GM12878 (cell line): ENCODE measurements at regions not wholly inside any gene's neighbourhood (a gene's known extent, or its start where the extent isn't known, plus 50 kb on each side); places are given as distances from the start of the nearest gene placed in this dataset.

ENCODE experiments used
- ATAC-seq: fragments of 200-7000 bp; cut with Tn5 transposase; 3 replicates; pipeline ENCODE4 v1.9.1; 2020; ENCODE audit warnings: mild to moderate bottlenecking, moderate library complexity
- BruUV-seq: library from RNA; stranded (reverse); fragments of 400-500 nt; replicated peaks from 2 replicates; lab custom pipeline; 2021; lab: Mats Ljungman, UMichigan
- CTCF ChIA-PET: fragments of 300-600 bp; sonication (Branson Sonifier 250); formaldehyde crosslinking; extraction: SDS; loops from one replicate; lab custom pipeline; 2021; ENCODE audit warnings: inconsistent platforms; lab: Yijun Ruan, JAX
- POLR2A ChIA-PET: fragments of 350-600 bp; formaldehyde crosslinking; extraction: SDS; loops from one replicate; lab custom pipeline; 2021; ENCODE audit warnings: inconsistent platforms; lab: Charles Lee
- RAD21 ChIA-PET: fragments of 300-600 bp; sonication (Branson Sonifier 250); formaldehyde crosslinking; loops from one replicate; lab custom pipeline; 2023; ENCODE audit warnings: antibody characterized with exemption; ENCODE audit not compliant: unreplicated experiment; lab: Charles Lee
- SMC1A ChIA-PET: fragments of 300-600 bp; sonication (Branson Sonifier 250); formaldehyde crosslinking; loops from one replicate; lab custom pipeline; 2023; ENCODE audit not compliant: unreplicated experiment, uncharacterized antibody; lab: Charles Lee
- DNase-seq: peaks from one replicate; pipeline ENCODE4 v3.0.0-alpha.2; 2011; ENCODE audit warnings: low read depth, low spot score
- FAIRE-seq: peaks from 3 replicates; lab custom pipeline; 2011; peaks lifted over from hg19 to GRCh38; lab: Jason Lieb, UNC
- H2AFZ ChIP-seq: 2 replicates; pipeline ENCODE4 v1.6.0; 2011; ENCODE audit warnings: low read depth, low read length, control low read depth; ENCODE audit not compliant: control insufficient read depth
- H3K27ac ChIP-seq: 2 replicates; pipeline ENCODE4 v1.5.1; 2011; ENCODE audit warnings: control low read depth; ENCODE audit not compliant: control insufficient read depth, insufficient read depth
- H3K27me3 ChIP-seq, 2 experiments: replicated peaks in 1 of 2; 2 replicates each; pipeline versions ENCODE4 v1.6.0 to v1.6.1; 2011; ENCODE audit warnings: low read length in 1 of 2; ENCODE audit not compliant: control insufficient read depth in 2 of 2, insufficient read depth in 2 of 2
- H3K36me3 ChIP-seq, 2 experiments: 2 replicates each; pipeline ENCODE4 v1.5.1; 2011; ENCODE audit warnings: low read length in 1 of 2; ENCODE audit not compliant: control insufficient read depth in 2 of 2, insufficient read depth in 2 of 2
- H3K4me1 ChIP-seq: 2 replicates; pipeline ENCODE4 v1.6.1; 2011; ENCODE audit warnings: mild to moderate bottlenecking, low read length, moderate library complexity, mixed read lengths; ENCODE audit not compliant: control insufficient read depth, insufficient read depth
- H3K4me2 ChIP-seq: 2 replicates; pipeline ENCODE4 v1.6.0; 2011; ENCODE audit warnings: control low read depth; ENCODE audit not compliant: control insufficient read depth, insufficient read depth
- H3K4me3 ChIP-seq: fragments of 200-600 bp; sonication (generic); 2 replicates; pipeline ENCODE4 v1.5.1; 2016
- H3K79me2 ChIP-seq: 2 replicates; pipeline ENCODE4 v1.6.0; 2011; ENCODE audit warnings: low read length; ENCODE audit not compliant: control insufficient read depth, insufficient read depth
- H3K9ac ChIP-seq: 2 replicates; pipeline ENCODE4 v1.8.0; 2011; ENCODE audit warnings: low read length, control low read depth, mixed read lengths; ENCODE audit not compliant: control insufficient read depth, insufficient read depth
- H3K9me3 ChIP-seq: replicated peaks from 3 replicates; pipeline ENCODE4 v1.5.1; 2011; ENCODE audit warnings: mild to moderate bottlenecking, low read length; ENCODE audit not compliant: control insufficient read depth, insufficient read depth
- H4K20me1 ChIP-seq: 2 replicates; pipeline ENCODE4 v1.6.0; 2011; ENCODE audit not compliant: control insufficient read depth, insufficient read depth
- CBX3 ChIP-seq: fragments of 200-600 bp; sonication (generic); IDR thresholded peaks from 2 replicates; pipeline ENCODE4 v1.6.1; 2016; ENCODE audit warnings: low read depth, borderline replicate concordance
- CBX5 ChIP-seq: sonication (generic); IDR thresholded peaks from 2 replicates; pipeline ENCODE4 v1.6.1; 2016; ENCODE audit warnings: low read depth, moderate library complexity, mild to moderate bottlenecking, inconsistent platforms
- CEBPB ChIP-seq, 2 experiments: fragments of 150-350 bp in 1 of 2; IDR thresholded peaks; 2 replicates each; pipeline ENCODE4 v1.6.1; 2012 to 2014; ENCODE audit warnings: low read depth in 2 of 2, low read length in 2 of 2, borderline replicate concordance in 1 of 2, inconsistent platforms in 1 of 2
- CHD1 ChIP-seq: IDR thresholded peaks from 2 replicates; pipeline ENCODE4 v1.6.1; 2012; ENCODE audit warnings: low read depth, low read length, improper control_type of control experiment
- E4F1 ChIP-seq: fragments of 450-650 bp; IDR thresholded peaks from 2 replicates; pipeline ENCODE4 v1.6.1; 2018; ENCODE audit warnings: borderline replicate concordance, mild to moderate bottlenecking; ENCODE audit not compliant: partially characterized antibody
- HDAC6 ChIP-seq: fragments of 200-600 bp; sonication (generic); IDR thresholded peaks from one replicate; pipeline ENCODE4 v1.8.0; 2017; ENCODE audit warnings: antibody characterized with exemption; ENCODE audit not compliant: unreplicated experiment
- KLF5 ChIP-seq: fragments of 450-650 bp; IDR thresholded peaks from 2 replicates; pipeline ENCODE4 v1.6.1; 2014; ENCODE audit warnings: mild to moderate bottlenecking; ENCODE audit not compliant: partially characterized antibody
- PKNOX1 ChIP-seq: fragments of 450-650 bp; IDR thresholded peaks from 2 replicates; pipeline ENCODE4 v1.6.1; 2016; ENCODE audit warnings: mild to moderate bottlenecking
- RUNX3 ChIP-seq: IDR thresholded peaks from 2 replicates; pipeline ENCODE4 v1.6.1; 2012; ENCODE audit warnings: low read length, inconsistent platforms
- SMARCA5 ChIP-seq: fragments of 450-650 bp; IDR thresholded peaks from 2 replicates; pipeline ENCODE4 v1.6.1; 2017; ENCODE audit warnings: mild to moderate bottlenecking
- TBL1XR1 ChIP-seq: IDR thresholded peaks from 2 replicates; pipeline ENCODE4 v1.6.1; 2012; ENCODE audit warnings: low read depth, low read length, improper control_type of control experiment
- USF1 ChIP-seq: IDR thresholded peaks from 2 replicates; pipeline ENCODE4 v1.6.1; 2011; ENCODE audit warnings: borderline replicate concordance, low read depth, mild to moderate bottlenecking, moderate library complexity, mixed read lengths, low read length; ENCODE audit not compliant: insufficient read depth; ENCODE audit errors: extremely low read length
- ZNF592 ChIP-seq: fragments of 450-650 bp; IDR thresholded peaks from 2 replicates; pipeline ENCODE4 v1.6.1; 2017; ENCODE audit warnings: mild to moderate bottlenecking, moderate library complexity
- ZZZ3 ChIP-seq: IDR thresholded peaks from 2 replicates; pipeline ENCODE4 v1.6.1; 2011; ENCODE audit warnings: low read depth; ENCODE audit not compliant: control insufficient read depth, insufficient read length
- WGBS: methylation state at CpG from one replicate; pipeline ENCODE4 v1.1.6; 2016; ENCODE audit warnings: low lambda C conversion rate; ENCODE audit not compliant: insufficient replicate concordance, insufficient coverage; ENCODE audit errors: missing lambda C conversion rate; 5-methylcytosine and 5-hydroxymethylcytosine counted together
- in situ Hi-C: fragments of 300-500 bp; cut with MboI; formaldehyde crosslinking; loops from 9 replicates; pipeline ENCODE4 v1.14.3; 2018; ENCODE audit warnings: mixed read lengths
- intact Hi-C: fragments of 100-400 bp; cut with micrococcal nuclease; formaldehyde crosslinking; loops from one replicate; pipeline ENCODE4 v1.14.2; 2022; ENCODE audit not compliant: unreplicated experiment
- TF ChIP-seq, protein P1 (sequence below): IDR thresholded peaks from 2 replicates; pipeline ENCODE4 v1.6.1; 2012; ENCODE audit warnings: low read depth, low read length, improper control_type of control experiment

- no peak for TF ChIP-seq USF1
- TF ChIP-seq CHD1: no peak
- TF ChIP-seq, protein P1, sequence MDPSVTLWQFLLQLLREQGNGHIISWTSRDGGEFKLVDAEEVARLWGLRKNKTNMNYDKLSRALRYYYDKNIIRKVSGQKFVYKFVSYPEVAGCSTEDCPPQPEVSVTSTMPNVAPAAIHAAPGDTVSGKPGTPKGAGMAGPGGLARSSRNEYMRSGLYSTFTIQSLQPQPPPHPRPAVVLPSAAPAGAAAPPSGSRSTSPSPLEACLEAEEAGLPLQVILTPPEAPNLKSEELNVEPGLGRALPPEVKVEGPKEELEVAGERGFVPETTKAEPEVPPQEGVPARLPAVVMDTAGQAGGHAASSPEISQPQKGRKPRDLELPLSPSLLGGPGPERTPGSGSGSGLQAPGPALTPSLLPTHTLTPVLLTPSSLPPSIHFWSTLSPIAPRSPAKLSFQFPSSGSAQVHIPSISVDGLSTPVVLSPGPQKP: no peak
- no peak for TF ChIP-seq ZNF592
Measured at GRCh38 chr4:164381859-164382258, 372.1 kb upstream of the SMIM31 start (continued).

DNA sequence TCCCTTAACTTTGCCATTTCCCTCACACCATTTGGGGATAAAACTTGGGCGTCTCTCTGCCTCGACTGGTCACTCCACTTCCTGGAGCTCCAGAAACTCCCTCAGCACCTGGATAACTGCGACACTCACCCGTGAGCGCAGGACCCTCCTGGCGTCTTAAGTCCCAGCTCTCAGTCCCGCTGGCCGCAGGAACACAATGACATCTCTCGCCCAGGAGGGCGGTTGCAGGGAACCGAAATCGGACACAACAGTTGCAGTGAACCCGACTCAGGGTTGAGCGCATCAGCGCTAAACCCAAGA lies 370.9 kb upstream of the SMIM31 start:
- no peaks in the 10 kb centered on the region for H3K9me3 ChIP-seq
- FAIRE-seq (no peak), DNase-seq (no peak), ATAC-seq (no peak)
- H2AFZ ChIP-seq: no peak overlapping the region
- CTCF ChIA-PET: no interaction called here
- SMC1A ChIA-PET: no interaction called here
- no peak overlapping the region for H3K4me3 ChIP-seq
- no peak overlapping the region for H3K4me2 ChIP-seq
- peaks cover 3% of the 10 kb centered on the region in 2 experiments; a peak in 2 of 4 replicates for H3K27me3 ChIP-seq
- BruUV-seq: no TSS peak
- intact Hi-C loops (no loop called here), in situ Hi-C loops (no loop called here)
- POLR2A ChIA-PET: no interaction called here
- H3K36me3 ChIP-seq: no peaks in the 10 kb centered on the region
- H4K20me1 ChIP-seq: no peaks in the 10 kb centered on the region
- H3K27ac ChIP-seq: no peak overlapping the region
- WGBS: 1% methylated on average over 15 of the region's 15 CpGs
- RAD21 ChIA-PET: no interaction called here
- H3K79me2 ChIP-seq: no peaks in the 10 kb centered on the region
- H3K9ac ChIP-seq: no peak overlapping the region
- H3K4me1 ChIP-seq: no peaks in the 10 kb centered on the region
- TF ChIP-seq SMARCA5 (no peak), CBX3 (no peak), ZZZ3 (no peak), RUNX3 (no peak), CBX5 (no peak), E4F1 (no peak), PKNOX1 (no peak), HDAC6 (no peak), KLF5 (no peak), TBL1XR1 (no peak), CEBPB (IDR thresholded peaks at IDR 0.05; ENCODE audit: borderline replicate concordance in 1 of 2, low read depth in 2 of 2, low read length in 2 of 2) (no peak)
